Gastroesophageal sphincter (tissue), 4 donors: ENCODE measurements at regions not wholly inside any gene's neighbourhood (a gene's known extent, or its start where the extent isn't known, plus 50 kb on each side); places are given as distances from the start of the nearest gene placed in this dataset.

Experiments
- ATAC-seq: fragments of 150-250 bp; one replicate; pipeline ENCODE4 v1.9.1; 2016; ENCODE audit warnings: mild to moderate bottlenecking, moderate library complexity
- H3K27ac ChIP-seq, 4 donors: fragments of 200-600 bp; sonication (generic) in 3 of 4; 1 replicate in 3 of 4; 2 replicates in 1 of 4; pipeline ENCODE4 v1.5.1; 2016 to 2019
- H3K27me3 ChIP-seq: fragments of 200-600 bp; sonication (generic); one replicate; pipeline ENCODE4 v1.5.1; 2019
- H3K36me3 ChIP-seq, 2 donors: fragments of 200-600 bp; sonication (generic); one replicate each; pipeline ENCODE4 v1.5.1; 2019; ENCODE audit warnings: control low read depth in 1 of 2
- H3K4me1 ChIP-seq, 3 donors: fragments of 200-600 bp; sonication (generic); 1 replicate in 2 of 3; 2 replicates in 1 of 3; pipeline ENCODE4 v1.5.1; 2016 to 2019; ENCODE audit warnings: control low read depth in 2 of 3
- H3K4me3 ChIP-seq, 2 donors: fragments of 200-600 bp; sonication (generic); one replicate each; pipeline ENCODE4 v1.5.1; 2019; ENCODE audit warnings: mild to moderate bottlenecking in 1 of 2, moderate library complexity in 1 of 2
- H3K9me3 ChIP-seq, 3 donors: fragments of 200-600 bp; sonication (generic); one replicate each; pipeline ENCODE4 v1.5.1; 2017 to 2019; ENCODE audit warnings: control low read depth in 2 of 3
- EP300 ChIP-seq: sonication (generic); formaldehyde crosslinking; IDR thresholded peaks from one replicate; pipeline ENCODE4 v1.6.1; 2017; ENCODE audit warnings: antibody characterized with exemption, mild to moderate bottlenecking
- POLR2A ChIP-seq, 2 donors: fragments of 450-650 bp; IDR thresholded peaks; one replicate each; pipeline ENCODE4 v1.6.1; 2017; ENCODE audit warnings: antibody characterized with exemption in 2 of 2, mild to moderate bottlenecking in 2 of 2, moderate library complexity in 1 of 2
- POLR2AphosphoS5 ChIP-seq: sonication (generic); formaldehyde crosslinking; IDR thresholded peaks from one replicate; pipeline ENCODE4 v1.6.1; 2017; ENCODE audit warnings: antibody characterized with exemption
- WGBS, 2 donors: methylation state at CpG; one replicate each; pipeline ENCODE4 v1.1.5; 2018; ENCODE audit warnings: low coverage in 1 of 2; 5-methylcytosine and 5-hydroxymethylcytosine counted together
- TF ChIP-seq, protein P1 (sequence below), 4 experiments: fragments of 200-600 bp in 2 of 4; fragments of 450-650 bp in 2 of 4; sonication (generic) in 1 of 4; IDR thresholded peaks; one replicate each; pipeline ENCODE4 v1.5.1; 2017 to 2019; ENCODE audit warnings: antibody characterized with exemption in 4 of 4, mild to moderate bottlenecking in 2 of 4, moderate library complexity in 2 of 4

DNA sequence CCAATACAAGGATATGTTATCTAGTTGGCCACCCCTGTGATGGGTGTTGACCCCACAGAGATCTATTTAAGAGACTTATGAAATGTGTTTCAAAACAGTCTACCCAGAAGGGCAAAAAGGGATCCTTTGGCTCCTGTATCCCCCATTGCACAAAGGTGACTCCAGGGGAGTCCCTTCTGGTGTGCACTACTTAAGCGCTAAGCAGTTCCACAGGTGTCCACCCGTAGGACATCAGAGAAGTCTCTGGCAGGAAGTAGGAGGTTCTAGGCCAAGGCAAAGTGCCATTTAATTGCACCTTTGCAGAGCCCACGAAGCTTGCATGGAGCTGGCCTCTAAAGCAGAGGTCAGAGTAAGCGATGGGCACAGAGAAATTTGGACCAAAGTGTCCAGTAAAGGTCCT is 147.7 kb downstream of the MRPL14 start:
- TF ChIP-seq POLR2A (IDR thresholded peaks at IDR 0.05) (no peak), EP300 (no peak)
- WGBS, 2 donors = 100% methylated on average over 1 of the region's 4 CpGs
- Histone ChIP-seq H3K4me1 (peaks cover 0 to 12% (median 0%) of the 10 kb centered on the region in 3 donors), H3K9me3 (no peaks in the 10 kb centered on the region), H3K27ac (no peak overlapping the region), H3K27me3 (no peaks in the 10 kb centered on the region), H3K36me3 (no peaks in the 10 kb centered on the region), H3K4me3 (no peak overlapping the region)
- no peak for ATAC-seq

DNA sequence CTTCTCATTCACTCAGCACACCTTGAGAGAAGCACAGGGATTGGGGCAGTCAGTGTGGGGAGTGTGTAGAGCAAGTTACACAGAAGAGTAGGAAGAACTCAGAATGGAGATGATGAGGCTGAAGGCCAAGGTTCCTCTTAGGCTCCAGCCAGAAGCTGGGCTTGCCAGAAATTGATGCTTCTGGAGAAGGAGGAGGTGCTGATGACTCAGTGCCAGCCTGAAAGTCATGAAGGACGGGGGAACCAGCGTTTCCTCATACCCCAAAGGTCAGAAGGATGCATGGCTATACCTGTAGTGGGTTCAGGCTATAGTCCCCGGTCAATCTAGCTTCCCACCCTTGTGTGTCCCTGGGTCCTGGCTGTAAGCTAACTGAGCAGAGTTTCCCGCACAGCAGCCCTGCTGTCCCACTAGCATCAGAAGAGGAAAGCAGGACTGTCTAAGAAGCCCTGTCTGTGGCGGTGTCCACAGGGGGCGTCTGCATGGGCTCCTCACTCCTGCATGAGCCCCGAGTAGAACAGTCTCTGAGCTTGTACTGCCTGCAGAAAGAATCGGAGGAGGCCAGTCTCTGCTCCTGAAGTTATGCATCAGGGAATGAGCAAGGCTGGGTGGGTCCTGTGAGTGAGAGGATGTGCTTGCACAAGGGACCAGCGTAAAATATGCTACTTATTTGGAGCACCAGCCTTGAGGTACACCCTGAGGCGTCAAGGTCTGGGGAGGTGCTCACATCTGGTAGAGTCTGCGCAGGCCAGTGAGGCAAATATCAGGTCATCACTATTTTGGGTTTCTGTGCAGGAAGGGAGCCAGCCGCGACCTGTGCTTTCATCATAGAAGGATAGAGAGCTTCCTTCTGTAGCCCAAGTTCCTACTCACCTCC is 148.5 kb downstream of the MRPL14 start:
- no peak overlapping the region for H3K27ac ChIP-seq
- H3K4me1 ChIP-seq = peaks cover 0 to 18% (median 0%) of the 10 kb centered on the region in 3 donors
- no peaks in the 10 kb centered on the region for H3K27me3 ChIP-seq
- TF ChIP-seq POLR2AphosphoS5 = no peak
- TF ChIP-seq EP300 = no peak
- TF ChIP-seq, protein P1, sequence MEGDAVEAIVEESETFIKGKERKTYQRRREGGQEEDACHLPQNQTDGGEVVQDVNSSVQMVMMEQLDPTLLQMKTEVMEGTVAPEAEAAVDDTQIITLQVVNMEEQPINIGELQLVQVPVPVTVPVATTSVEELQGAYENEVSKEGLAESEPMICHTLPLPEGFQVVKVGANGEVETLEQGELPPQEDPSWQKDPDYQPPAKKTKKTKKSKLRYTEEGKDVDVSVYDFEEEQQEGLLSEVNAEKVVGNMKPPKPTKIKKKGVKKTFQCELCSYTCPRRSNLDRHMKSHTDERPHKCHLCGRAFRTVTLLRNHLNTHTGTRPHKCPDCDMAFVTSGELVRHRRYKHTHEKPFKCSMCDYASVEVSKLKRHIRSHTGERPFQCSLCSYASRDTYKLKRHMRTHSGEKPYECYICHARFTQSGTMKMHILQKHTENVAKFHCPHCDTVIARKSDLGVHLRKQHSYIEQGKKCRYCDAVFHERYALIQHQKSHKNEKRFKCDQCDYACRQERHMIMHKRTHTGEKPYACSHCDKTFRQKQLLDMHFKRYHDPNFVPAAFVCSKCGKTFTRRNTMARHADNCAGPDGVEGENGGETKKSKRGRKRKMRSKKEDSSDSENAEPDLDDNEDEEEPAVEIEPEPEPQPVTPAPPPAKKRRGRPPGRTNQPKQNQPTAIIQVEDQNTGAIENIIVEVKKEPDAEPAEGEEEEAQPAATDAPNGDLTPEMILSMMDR (IDR thresholded peaks at IDR 0.05) = no peak
- TF ChIP-seq POLR2A (IDR thresholded peaks at IDR 0.05) = no peak
- WGBS, 2 donors = 67 to 74% methylated on average over 4 to 6 of the region's 13 CpGs
- no peaks in the 10 kb centered on the region for H3K9me3 ChIP-seq
- no peaks in the 10 kb centered on the region for H3K36me3 ChIP-seq
- no peak overlapping the region for H3K4me3 ChIP-seq
- ATAC-seq = no peak

DNA sequence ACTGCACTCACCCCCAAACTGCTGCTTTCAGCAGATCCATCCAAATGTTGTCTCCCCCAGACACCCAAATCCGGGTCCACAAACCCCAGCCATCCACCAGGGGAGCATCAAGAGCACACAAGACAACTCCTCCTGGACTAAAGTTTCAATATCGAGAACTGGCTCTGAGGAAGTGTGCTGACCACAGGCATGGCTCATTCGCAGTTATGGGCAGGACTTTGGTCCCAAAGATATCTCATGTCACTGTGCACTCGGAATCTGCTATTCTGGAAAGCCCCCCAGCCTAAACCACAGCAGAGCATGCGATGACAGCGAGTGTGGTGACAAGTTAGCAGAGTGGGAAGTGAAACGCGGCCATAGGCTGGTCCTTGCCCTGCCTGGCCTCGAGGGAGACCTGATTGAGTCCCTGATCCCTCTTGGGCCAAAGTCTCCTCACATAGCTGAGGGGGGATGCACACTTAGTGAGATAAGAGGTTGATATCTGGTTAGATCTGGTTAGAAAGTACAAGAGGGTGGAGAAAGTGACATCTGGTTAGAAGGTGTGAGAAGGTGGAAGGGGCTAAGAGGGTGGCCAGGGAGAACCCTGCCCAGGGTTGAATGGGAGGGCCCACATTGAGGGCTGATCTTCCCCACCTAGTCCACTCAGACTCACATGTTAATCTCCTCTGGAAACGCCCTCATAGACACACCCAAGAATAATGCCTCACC is 149.7 kb downstream of the MRPL14 start:
- peaks cover 4 to 29% (median 10%) of the 10 kb centered on the region in 3 donors for H3K4me1 ChIP-seq
- H3K4me3 ChIP-seq = no peak overlapping the region
- no peak overlapping the region for H3K27ac ChIP-seq
- no peak for ATAC-seq
- H3K9me3 ChIP-seq = no peaks in the 10 kb centered on the region
- TF ChIP-seq EP300 (no peak), POLR2A (IDR thresholded peaks at IDR 0.05) (no peak), POLR2AphosphoS5 (no peak)
- TF ChIP-seq, protein P1 (IDR thresholded peaks at IDR 0.05) = no peak
- H3K27me3 ChIP-seq = no peaks in the 10 kb centered on the region
- no peaks in the 10 kb centered on the region for H3K36me3 ChIP-seq
- WGBS, 2 donors = 79 to 90% methylated on average over 7 to 8 of the region's 10 CpGs

DNA sequence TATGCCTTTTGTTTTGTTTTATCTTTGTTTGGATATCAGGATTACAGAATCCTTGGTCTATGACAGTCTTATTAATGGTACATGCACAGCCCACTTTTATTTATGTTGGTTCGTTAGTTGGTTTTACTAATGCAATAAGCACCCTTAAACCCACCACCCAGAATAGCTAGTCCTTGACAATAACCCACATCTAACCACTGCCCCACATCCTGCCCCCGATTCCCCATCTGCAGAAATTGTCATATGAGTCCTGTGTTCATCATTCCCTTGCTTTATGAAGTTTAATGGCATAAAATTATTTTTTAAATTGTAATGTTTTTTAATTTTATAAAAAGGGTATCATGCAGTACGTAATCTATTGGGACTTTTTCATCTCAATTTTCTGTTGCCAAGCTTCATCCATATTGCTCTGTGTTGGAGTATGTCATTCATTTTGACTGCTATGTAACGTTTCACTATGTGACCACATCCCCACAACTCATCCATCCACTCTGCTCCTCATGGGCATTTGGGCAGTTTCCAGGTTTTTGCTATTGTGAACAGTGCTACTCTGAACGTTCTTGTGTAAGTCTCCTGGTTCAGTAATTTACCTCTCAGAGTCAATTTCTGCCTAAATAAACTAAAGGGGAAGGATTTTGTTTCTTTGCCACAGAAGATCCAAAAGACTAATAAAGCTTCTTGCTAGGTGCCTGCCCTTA is 150.4 kb downstream of the MRPL14 start:
- Histone ChIP-seq H3K27ac (no peak overlapping the region), H3K36me3 (no peaks in the 10 kb centered on the region), H3K4me1 (peaks cover 4 to 36% (median 17%) of the 10 kb centered on the region in 3 donors), H3K27me3 (no peaks in the 10 kb centered on the region), H3K4me3 (no peak overlapping the region), H3K9me3 (no peaks in the 10 kb centered on the region)
- ATAC-seq = no peak
- 69% methylated on average over 5 of the region's 5 CpGs for WGBS, 2 donors
- no peak for TF ChIP-seq POLR2AphosphoS5
- TF ChIP-seq POLR2A (IDR thresholded peaks at IDR 0.05) = no peak
- TF ChIP-seq, protein P1 (IDR thresholded peaks at IDR 0.05) = no peak
- no peak for TF ChIP-seq EP300

DNA sequence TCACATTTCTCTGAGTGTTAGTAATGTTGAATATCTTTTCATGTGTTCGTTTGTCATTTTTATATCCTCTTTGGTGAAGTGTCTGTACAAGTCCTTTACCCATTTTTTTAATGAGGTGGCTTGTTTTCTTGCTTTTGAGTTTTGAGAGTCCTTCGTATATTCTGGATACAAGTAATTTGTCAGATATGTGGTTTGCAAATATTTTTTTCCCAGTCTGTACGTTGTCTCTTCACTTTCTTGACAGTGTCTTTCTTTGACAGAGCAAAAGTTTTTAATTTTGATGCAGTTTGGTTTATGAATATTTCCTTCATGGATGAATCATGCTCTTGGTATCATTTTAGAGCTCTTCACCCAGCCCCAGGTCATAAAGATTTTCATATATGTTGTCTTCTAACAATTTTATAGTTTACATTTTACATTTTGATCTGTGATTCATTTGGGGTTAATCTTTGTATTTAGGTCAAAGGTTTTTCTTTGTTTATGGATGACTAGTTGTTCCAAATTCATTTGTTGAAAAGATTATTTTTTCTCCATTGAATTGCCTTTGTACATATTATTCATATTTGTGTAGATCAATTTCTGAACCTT is 152.5 kb downstream of the MRPL14 start:
- no peaks in the 10 kb centered on the region for H3K36me3 ChIP-seq
- WGBS, 2 donors = 87 to 89% methylated on average over 2 to 3 of the region's 3 CpGs
- TF ChIP-seq POLR2AphosphoS5 (no peak), EP300 (no peak), POLR2A (IDR thresholded peaks at IDR 0.05) (no peak)
- peaks cover 4 to 54% (median 17%) of the 10 kb centered on the region in 3 donors for H3K4me1 ChIP-seq
- no peak for ATAC-seq
- no peaks in the 10 kb centered on the region for H3K27me3 ChIP-seq
- H3K4me3 ChIP-seq = no peak overlapping the region
- H3K9me3 ChIP-seq = no peaks in the 10 kb centered on the region
- peak overlapping the region in 1 of 4 donors; percentile 5 for H3K27ac ChIP-seq
